ENCODE measurements at regions not wholly inside any gene's neighbourhood (a gene's known extent, or its start where the extent isn't known, plus 50 kb on each side); places are given as distances from the start of the nearest gene placed in this dataset.
"Not testable (repeated sequence)": the region's sequence is repeated elsewhere in the genome, so short reads cannot be mapped to it uniquely, and the experiment has no call there.

- Histone ChIP-seq H3K27ac (no peak overlapping the region), H2AFZ (ENCODE audit: low read depth) (no peak overlapping the region), H4K20me1 (ENCODE audit: insufficient read depth) (no peaks in the 10 kb centered on the region), H3K4me2 (no peak overlapping the region), H3K36me3 (ENCODE audit: insufficient read depth) (no peaks in the 10 kb centered on the region), H3K27me3 (ENCODE audit: insufficient read depth, low read depth) (no peaks in the 10 kb centered on the region), H3K4me1 (ENCODE audit: low read depth, poor library complexity, severe bottlenecking) (no peaks in the 10 kb centered on the region), H3K4me3 (IDR thresholded peaks at IDR 0.05; ENCODE audit: insufficient read depth, low read depth, low read length) (no peak overlapping the region), H3K79me2 (ENCODE audit: insufficient read depth, low read depth) (no peaks in the 10 kb centered on the region), H3K9ac (no peak overlapping the region)
- TF ChIP-seq CTCF (conservative IDR thresholded peaks at IDR 0.05; ENCODE audit: low read depth, low read length): no peak
Measured at GRCh38 chr3:152682477-152682876, 152.5 kb upstream of the P2RY1 start.

GRCh38 chr3:152683521-152683999 lies 151.4 kb upstream of the P2RY1 start:
- Histone ChIP-seq H2AFZ (ENCODE audit: low read depth) (no peak overlapping the region), H4K20me1 (ENCODE audit: insufficient read depth) (no peaks in the 10 kb centered on the region), H3K4me2 (no peak overlapping the region), H3K27me3 (ENCODE audit: insufficient read depth, low read depth) (no peaks in the 10 kb centered on the region), H3K4me3 (IDR thresholded peaks at IDR 0.05; ENCODE audit: insufficient read depth, low read depth, low read length) (no peak overlapping the region), H3K4me1 (ENCODE audit: low read depth, poor library complexity, severe bottlenecking) (no peaks in the 10 kb centered on the region), H3K9ac (no peak overlapping the region), H3K79me2 (ENCODE audit: insufficient read depth, low read depth) (no peaks in the 10 kb centered on the region), H3K36me3 (ENCODE audit: insufficient read depth) (no peaks in the 10 kb centered on the region), H3K27ac (no peak overlapping the region)
- no peak for TF ChIP-seq CTCF (conservative IDR thresholded peaks at IDR 0.05; ENCODE audit: low read depth, low read length)

GRCh38 chr3:152684279-152684678 lies 150.7 kb upstream of the P2RY1 start:
- Histone ChIP-seq H3K4me1 (ENCODE audit: low read depth, poor library complexity, severe bottlenecking) (no peaks in the 10 kb centered on the region), H2AFZ (ENCODE audit: low read depth) (no peak overlapping the region), H4K20me1 (ENCODE audit: insufficient read depth) (no peaks in the 10 kb centered on the region), H3K36me3 (ENCODE audit: insufficient read depth) (no peaks in the 10 kb centered on the region), H3K79me2 (ENCODE audit: insufficient read depth, low read depth) (no peaks in the 10 kb centered on the region), H3K9ac (no peak overlapping the region), H3K4me2 (no peak overlapping the region), H3K27ac (no peak overlapping the region), H3K27me3 (ENCODE audit: insufficient read depth, low read depth) (no peaks in the 10 kb centered on the region), H3K4me3 (IDR thresholded peaks at IDR 0.05; ENCODE audit: insufficient read depth, low read depth, low read length) (no peak overlapping the region)
- no peak for TF ChIP-seq CTCF (conservative IDR thresholded peaks at IDR 0.05; ENCODE audit: low read depth, low read length)

- H4K20me1 ChIP-seq (ENCODE audit: insufficient read depth): no peaks in the 10 kb centered on the region
- H3K4me2 ChIP-seq: no peak overlapping the region
- no peaks in the 10 kb centered on the region for H3K27me3 ChIP-seq (ENCODE audit: insufficient read depth, low read depth)
- H3K4me3 ChIP-seq (IDR thresholded peaks at IDR 0.05; ENCODE audit: insufficient read depth, low read depth, low read length): no peak overlapping the region
- H3K36me3 ChIP-seq (ENCODE audit: insufficient read depth): no peaks in the 10 kb centered on the region
- no peaks in the 10 kb centered on the region for H3K4me1 ChIP-seq (ENCODE audit: low read depth, poor library complexity, severe bottlenecking)
- no peak overlapping the region for H3K27ac ChIP-seq
- no peak overlapping the region for H2AFZ ChIP-seq (ENCODE audit: low read depth)
- no peaks in the 10 kb centered on the region for H3K79me2 ChIP-seq (ENCODE audit: insufficient read depth, low read depth)
- TF ChIP-seq CTCF (conservative IDR thresholded peaks at IDR 0.05; ENCODE audit: low read depth, low read length): no peak
- no peak overlapping the region for H3K9ac ChIP-seq
Measured at GRCh38 chr3:152688313-152688712, 146.6 kb upstream of the P2RY1 start.

- H3K4me3 ChIP-seq (IDR thresholded peaks at IDR 0.05; ENCODE audit: insufficient read depth, low read depth, low read length); H3K36me3 ChIP-seq (ENCODE audit: insufficient read depth); H4K20me1 ChIP-seq (ENCODE audit: insufficient read depth); H3K27ac ChIP-seq; H3K27me3 ChIP-seq (ENCODE audit: insufficient read depth, low read depth); H3K4me2 ChIP-seq; H2AFZ ChIP-seq (ENCODE audit: low read depth); H3K4me1 ChIP-seq (ENCODE audit: low read depth, poor library complexity, severe bottlenecking); H3K79me2 ChIP-seq (ENCODE audit: insufficient read depth, low read depth); H3K9ac ChIP-seq: not testable (repeated sequence)
Measured at GRCh38 chr3:152692326-152692725, 142.6 kb upstream of the P2RY1 start.

- not testable (repeated sequence) for H3K79me2 ChIP-seq (ENCODE audit: insufficient read depth, low read depth); H3K4me1 ChIP-seq (ENCODE audit: low read depth, poor library complexity, severe bottlenecking); H3K27me3 ChIP-seq (ENCODE audit: insufficient read depth, low read depth); H3K27ac ChIP-seq; H3K4me3 ChIP-seq (IDR thresholded peaks at IDR 0.05; ENCODE audit: insufficient read depth, low read depth, low read length); H3K4me2 ChIP-seq; H2AFZ ChIP-seq (ENCODE audit: low read depth); H4K20me1 ChIP-seq (ENCODE audit: insufficient read depth); H3K36me3 ChIP-seq (ENCODE audit: insufficient read depth); H3K9ac ChIP-seq
Measured at GRCh38 chr3:152693521-152694250, 141.2 kb upstream of the P2RY1 start.
